ENCODE measurements at regions not wholly inside any gene's neighbourhood (a gene's known extent, or its start where the extent isn't known, plus 50 kb on each side); places are given as distances from the start of the nearest gene placed in this dataset.
"Not testable (repeated sequence)": the region's sequence is repeated elsewhere in the genome, so short reads cannot be mapped to it uniquely, and the experiment has no call there.

- H3K27ac ChIP-seq: no peak overlapping the region
- H3K9me3 ChIP-seq: no peaks in the 10 kb centered on the region
- WGBS, 2 donors: 33 to 63% methylated on average over 2 to 3 of the region's 3 CpGs
- TF ChIP-seq CTCF (IDR thresholded peaks at IDR 0.05) (no peak), POLR2A (IDR thresholded peaks at IDR 0.05) (no peak)
- peaks cover 0 to 9% (median 0%) of the 10 kb centered on the region in 3 donors for H3K4me1 ChIP-seq
- intact Hi-C loops (cut with DNase I): no loop called here
- DNase-seq: no peak
- H3K27me3 ChIP-seq: no peaks in the 10 kb centered on the region
- no peak overlapping the region for H3K4me3 ChIP-seq
- no peaks in the 10 kb centered on the region for H3K36me3 ChIP-seq
Observed at GRCh38 chr2:150204451-150204850, 283.0 kb downstream of the RND3 start.

- DNase-seq; H3K9me3 ChIP-seq; H3K36me3 ChIP-seq; H3K27me3 ChIP-seq; H3K4me1 ChIP-seq; H3K27ac ChIP-seq; intact Hi-C loops (cut with DNase I); H3K4me3 ChIP-seq: not testable (repeated sequence)
- 57 to 94% methylated on average over 1 of the region's 1 CpG for WGBS, 2 donors
Observed at GRCh38 chr2:150194816-150195215, 292.7 kb downstream of the RND3 start.

DNA sequence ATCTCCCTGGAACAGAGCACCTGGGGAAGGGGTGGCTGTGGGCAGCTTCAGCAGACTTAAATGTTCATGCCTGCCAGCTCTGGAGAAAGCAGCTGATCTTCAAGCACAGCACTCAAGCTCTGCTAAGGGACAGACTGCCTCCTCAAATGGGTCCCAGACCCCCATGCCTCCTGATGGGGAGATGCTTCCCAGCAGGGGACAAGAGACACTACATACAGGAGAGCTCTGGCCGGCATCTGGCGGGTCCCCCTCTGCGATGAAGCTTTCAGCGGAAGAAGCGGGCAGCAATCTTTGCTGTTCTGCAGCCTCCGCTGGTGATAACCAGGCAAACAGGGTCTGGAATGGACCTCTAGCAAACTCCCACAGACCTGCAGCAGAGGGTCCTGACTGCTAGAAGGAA lies 294.8 kb downstream of the RND3 start:
- Histone ChIP-seq H3K4me1 (no peaks in the 10 kb centered on the region), H3K9me3 (no peaks in the 10 kb centered on the region), H3K27me3 (no peaks in the 10 kb centered on the region), H3K36me3 (no peaks in the 10 kb centered on the region), H3K4me3 (no peak overlapping the region), H3K27ac (no peak overlapping the region)
- 94% methylated on average over 6 of the region's 6 CpGs; no CpG with 5 or more reads in 1 of the 2 donors for WGBS, 2 donors
- intact Hi-C loops (cut with DNase I): no loop called here
- no peak for DNase-seq
- TF ChIP-seq POLR2A (IDR thresholded peaks at IDR 0.05) (no peak), CTCF (IDR thresholded peaks at IDR 0.05) (no peak)

GRCh38 chr2:150191349-150191748 lies 296.1 kb downstream of the RND3 start:
- DNase-seq: no peak
- 63 to 70% methylated on average over 4 of the region's 4 CpGs for WGBS, 2 donors
- Histone ChIP-seq H3K27me3 (no peaks in the 10 kb centered on the region), H3K4me1 (no peaks in the 10 kb centered on the region), H3K9me3 (no peaks in the 10 kb centered on the region), H3K27ac (no peak overlapping the region), H3K4me3 (no peak overlapping the region), H3K36me3 (no peaks in the 10 kb centered on the region)
- intact Hi-C loops (cut with DNase I): no loop called here
- no peak for TF ChIP-seq CTCF (IDR thresholded peaks at IDR 0.05)
- TF ChIP-seq POLR2A (IDR thresholded peaks at IDR 0.05): no peak

GRCh38 chr2:150190546-150190945 lies 296.9 kb downstream of the RND3 start:
- Histone ChIP-seq H3K36me3 (no peaks in the 10 kb centered on the region), H3K9me3 (no peaks in the 10 kb centered on the region), H3K27ac (no peak overlapping the region), H3K4me1 (no peaks in the 10 kb centered on the region), H3K27me3 (no peaks in the 10 kb centered on the region), H3K4me3 (no peak overlapping the region)
- intact Hi-C loops (cut with DNase I): no loop called here
- DNase-seq: no peak
- WGBS, 2 donors: 50 to 81% methylated on average over 1 of the region's 1 CpG
- TF ChIP-seq CTCF (IDR thresholded peaks at IDR 0.05) (no peak), POLR2A (IDR thresholded peaks at IDR 0.05) (no peak)

GRCh38 chr2:150188800-150189199 lies 298.7 kb downstream of the RND3 start:
- Histone ChIP-seq H3K36me3 (no peaks in the 10 kb centered on the region), H3K4me3 (no peak overlapping the region), H3K27me3 (no peaks in the 10 kb centered on the region), H3K4me1 (no peaks in the 10 kb centered on the region), H3K27ac (no peak overlapping the region), H3K9me3 (no peaks in the 10 kb centered on the region)
- 47 to 53% methylated on average over 2 of the region's 2 CpGs for WGBS, 2 donors
- no peak for DNase-seq
- intact Hi-C loops (cut with DNase I): no loop called here
- no peak for TF ChIP-seq CTCF (IDR thresholded peaks at IDR 0.05)
- TF ChIP-seq POLR2A (IDR thresholded peaks at IDR 0.05): no peak

Measured in esophagus squamous epithelium (tissue), 5 donors.